ENCODE measurements at regions not wholly inside any gene's neighbourhood (a gene's known extent, or its start where the extent isn't known, plus 50 kb on each side); places are given as distances from the start of the nearest gene placed in this dataset.

- no peak for TF ChIP-seq CTCF (IDR thresholded peaks at IDR 0.05)
- TF ChIP-seq POLR2AphosphoS5 (IDR thresholded peaks at IDR 0.05; ENCODE audit: low read depth, low read length): no peak
Observed at GRCh38 chr6:166085500-166085899, 82.2 kb downstream of the TBXT start.

All from Panc1 (cell line).